HG02970 (cell line): ENCODE measurements at regions not wholly inside any gene's neighbourhood (a gene's known extent, or its start where the extent isn't known, plus 50 kb on each side); places are given as distances from the start of the nearest gene placed in this dataset.
"Not testable (repeated sequence)": the region's sequence is repeated elsewhere in the genome, so short reads cannot be mapped to it uniquely, and the experiment has no call there.

Source experiments
- ATAC-seq: cut with Tn5 transposase; IDR thresholded peaks from one replicate; pipeline ENCODE4 v1.9.1; 2021; ENCODE audit warnings: mild to moderate bottlenecking, moderate library complexity, moderate number of reproducible peaks; ENCODE audit not compliant: unreplicated experiment, low FRiP score

DNA sequence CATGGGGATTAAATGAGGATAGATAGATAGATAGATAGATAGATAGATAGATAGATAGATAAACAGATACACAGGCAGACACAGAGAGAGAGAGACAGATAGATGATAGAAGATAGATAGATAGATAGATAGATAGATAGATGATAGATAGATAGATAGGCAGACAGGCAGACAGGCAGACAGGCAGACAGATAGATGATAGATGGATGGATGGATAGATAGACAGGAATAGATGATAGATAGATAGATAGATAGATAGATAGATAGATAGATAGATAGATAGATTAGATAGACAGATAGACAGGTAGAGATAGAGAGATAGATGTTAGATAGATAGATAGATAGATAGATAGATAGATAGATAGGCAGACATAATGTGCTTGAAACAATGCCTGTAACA, 137.3 kb downstream of the MED10 start:
- not testable (repeated sequence) for ATAC-seq

DNA sequence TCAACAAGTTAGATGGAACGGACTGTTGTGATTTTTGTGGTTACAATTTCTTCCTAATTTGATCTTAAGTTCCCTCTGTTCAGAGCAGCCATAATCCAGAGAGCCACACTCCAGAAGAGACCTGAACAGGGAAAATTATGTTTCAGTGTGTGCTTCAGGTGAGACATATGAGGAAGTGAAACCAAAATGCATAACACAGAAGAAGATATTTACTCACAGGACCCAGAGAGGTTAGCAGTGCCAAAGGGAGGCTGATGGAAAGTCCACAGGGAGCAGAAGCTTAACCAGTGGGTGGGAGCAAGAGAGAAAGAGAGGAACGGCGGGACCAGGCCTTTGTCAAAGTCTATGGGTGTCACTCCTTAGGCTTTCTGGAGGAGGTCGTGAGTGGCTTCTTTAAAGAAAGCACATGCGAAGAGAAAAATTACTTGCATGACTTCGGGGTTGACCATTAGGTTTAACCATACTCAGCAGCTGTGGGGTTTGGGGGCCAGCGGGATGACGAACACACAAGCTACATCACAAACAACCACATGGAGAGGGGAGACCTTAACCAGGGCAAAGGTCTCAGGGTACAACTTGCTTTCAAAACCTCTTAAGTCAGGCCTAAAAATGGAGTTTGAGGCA, 141.4 kb downstream of the MED10 start:
- no peak for ATAC-seq

DNA sequence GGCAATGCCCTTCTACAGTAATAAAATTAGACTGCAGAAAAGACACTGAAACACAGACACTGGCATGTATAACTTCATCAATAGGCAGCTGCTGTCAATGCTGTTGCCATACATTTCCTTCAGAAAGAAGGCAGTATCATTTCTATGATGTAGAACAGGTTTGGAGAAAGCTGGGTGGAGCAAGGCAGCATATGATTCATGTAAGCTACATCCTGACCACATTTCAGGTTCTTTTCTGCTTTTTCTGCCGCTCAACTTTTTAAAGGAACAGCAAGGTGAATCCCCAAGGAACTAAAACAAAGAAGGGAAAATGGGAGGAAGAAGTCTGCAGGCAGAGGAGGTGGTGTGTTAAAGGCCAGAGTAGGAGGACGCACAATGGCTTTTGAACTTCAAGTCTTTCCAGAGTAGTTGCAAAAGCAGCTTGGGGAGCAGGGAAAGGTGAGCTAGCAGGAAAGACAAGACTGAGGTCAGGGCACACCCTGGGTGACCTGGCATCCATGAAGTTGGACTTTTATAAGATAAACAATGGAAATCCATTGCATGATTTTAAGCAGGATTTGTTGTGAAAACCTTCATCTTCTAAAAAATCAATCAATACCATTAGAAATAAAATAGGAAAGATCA, 142.1 kb downstream of the MED10 start:
- no peak for ATAC-seq

DNA sequence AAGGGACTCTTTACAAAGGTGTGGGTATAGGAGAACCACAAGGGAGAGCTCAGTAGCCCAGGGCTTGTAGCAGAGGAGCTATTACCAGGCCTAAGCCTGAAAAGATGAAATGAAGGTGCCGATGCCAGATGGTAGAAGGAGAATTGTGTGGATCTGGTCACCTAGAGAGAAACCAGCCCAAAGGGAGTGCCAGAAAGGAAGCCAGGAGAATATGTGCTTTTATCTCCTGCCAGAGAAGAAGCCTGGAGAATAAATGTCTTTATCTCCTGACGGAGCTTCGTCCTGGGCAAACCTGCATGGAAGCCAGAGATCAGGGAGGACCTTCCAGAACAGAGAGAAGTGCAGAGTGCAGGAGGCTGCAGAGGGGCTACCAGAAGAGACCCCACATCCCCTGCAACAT, 142.6 kb downstream of the MED10 start:
- ATAC-seq, result no peak

DNA sequence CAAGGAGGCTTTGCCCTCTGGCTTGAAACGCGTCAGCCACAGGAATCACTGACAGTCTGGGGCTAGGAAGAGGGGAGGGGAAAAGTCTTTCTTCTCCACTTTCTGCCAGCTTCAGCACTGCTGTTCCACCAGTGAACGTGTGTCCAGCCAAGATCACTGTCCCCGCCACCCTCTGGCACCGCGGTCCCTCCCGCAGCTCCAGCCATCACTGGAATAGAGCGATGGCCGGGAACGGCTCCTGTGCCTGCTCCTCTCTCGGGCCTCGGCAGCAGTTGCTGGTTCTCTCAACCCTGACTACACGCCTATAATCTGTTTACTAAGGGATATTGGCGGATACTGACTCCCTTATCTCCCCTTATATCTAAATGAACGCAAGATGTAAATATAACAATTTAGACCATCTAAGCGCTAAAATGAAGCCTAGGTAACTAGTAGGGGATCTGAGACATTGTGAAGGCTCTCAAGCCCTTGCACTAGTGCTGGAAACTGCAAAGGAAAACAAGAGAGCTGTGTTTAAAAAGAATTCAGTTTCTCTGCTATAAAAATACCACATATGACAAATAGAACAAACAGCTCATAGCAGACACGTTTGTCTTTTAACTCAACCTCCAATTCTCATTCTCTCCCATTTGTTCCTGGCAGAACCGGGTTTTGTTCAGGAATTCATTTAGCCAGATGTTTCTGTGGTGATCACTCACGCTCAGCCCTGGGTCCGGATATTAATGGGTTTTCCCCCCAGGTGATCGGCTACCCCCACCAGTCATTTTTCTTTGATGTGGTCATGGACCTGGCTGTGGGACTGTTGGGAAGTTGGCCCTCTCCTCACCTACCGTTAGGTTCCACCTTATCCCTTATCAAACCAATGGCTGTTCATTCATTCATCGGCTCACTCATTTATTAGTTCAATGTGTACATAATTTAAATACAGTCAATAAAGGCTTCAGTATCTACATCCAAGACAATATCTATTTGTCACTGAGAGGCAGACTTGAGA, 149.8 kb downstream of the MED10 start:
- no peak for ATAC-seq

DNA sequence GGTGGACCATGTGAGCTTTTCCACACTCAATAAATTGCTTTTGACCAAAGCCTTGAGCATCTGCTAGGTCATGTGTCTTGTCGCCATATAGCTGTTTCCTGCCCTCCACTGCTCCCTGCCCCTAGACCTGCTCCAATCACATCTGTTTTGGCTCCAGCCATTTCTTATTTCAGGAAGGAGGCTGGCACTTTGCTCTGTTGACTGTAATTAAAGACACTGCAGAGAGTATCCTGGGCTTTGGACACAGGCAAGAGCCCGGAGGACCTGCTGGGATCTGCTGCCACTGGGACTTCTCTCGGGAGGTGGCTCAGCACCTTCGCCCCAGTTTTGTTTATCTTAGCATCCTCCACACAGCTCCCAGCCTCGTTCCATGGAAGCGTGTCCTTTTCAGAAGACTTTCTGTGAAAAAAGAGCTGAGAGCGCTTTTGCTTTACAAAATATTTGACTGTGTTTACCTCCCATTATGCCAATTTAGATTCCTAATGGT, 153.2 kb downstream of the MED10 start:
- no peak for ATAC-seq

DNA sequence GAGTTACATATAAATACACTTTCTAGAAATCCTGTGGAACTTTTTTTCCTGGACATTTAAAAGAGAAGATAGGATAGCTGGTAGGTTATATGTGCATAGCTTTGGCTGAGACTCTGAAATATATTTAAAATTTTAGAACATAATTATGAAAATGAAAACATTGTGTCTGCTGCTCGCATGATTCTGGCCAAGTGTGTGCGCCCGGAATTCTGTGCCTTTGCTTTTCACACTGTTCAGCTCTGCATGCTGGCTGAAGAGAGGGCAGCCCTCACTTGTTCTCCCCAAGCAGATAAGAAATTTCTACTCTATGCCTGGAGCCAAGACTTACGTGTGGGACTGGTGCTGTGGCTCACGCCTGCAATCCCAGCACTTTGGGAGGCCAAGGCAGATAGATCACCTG, 153.9 kb downstream of the MED10 start:
- ATAC-seq, result no peak

DNA sequence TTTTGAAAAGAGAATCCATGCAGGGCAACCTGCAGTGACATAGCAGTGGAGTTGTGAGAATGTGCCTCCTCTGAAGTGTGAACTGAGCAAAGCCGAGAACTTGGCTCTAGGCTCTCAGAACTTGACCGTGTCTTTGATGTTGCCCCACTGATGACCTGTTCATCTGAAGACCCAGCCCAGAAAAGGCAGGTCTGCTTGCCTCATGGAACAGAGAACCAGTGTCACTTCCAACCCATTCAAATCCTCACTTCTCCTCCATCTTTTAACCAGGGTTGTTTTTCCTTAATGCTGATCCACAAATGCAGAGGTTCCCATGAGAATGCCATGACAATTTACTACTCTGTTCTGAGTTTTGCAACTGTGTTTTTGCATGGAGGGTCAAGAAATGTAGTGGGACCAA, 155.4 kb downstream of the MED10 start:
- ATAC-seq, result no peak

DNA sequence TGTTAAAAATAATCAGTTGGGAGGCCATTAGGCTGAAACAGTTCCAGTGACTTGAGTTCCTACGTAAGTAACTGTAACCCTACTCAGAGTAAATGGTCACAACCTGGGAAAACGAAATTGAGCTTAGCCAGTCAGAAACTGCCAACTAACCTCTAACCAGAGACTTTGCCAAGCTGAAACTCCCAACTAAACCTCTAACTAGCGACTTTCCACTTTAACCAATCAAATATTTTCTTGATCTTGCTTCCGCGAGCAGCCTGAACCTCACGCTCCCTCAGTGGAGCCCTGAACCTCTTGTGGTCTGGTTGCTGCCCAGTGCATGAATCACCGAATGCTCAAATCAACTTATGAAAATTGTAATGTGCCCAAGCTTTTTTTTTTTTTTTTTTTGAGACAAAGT, 156.2 kb downstream of the MED10 start:
- no peak for ATAC-seq

DNA sequence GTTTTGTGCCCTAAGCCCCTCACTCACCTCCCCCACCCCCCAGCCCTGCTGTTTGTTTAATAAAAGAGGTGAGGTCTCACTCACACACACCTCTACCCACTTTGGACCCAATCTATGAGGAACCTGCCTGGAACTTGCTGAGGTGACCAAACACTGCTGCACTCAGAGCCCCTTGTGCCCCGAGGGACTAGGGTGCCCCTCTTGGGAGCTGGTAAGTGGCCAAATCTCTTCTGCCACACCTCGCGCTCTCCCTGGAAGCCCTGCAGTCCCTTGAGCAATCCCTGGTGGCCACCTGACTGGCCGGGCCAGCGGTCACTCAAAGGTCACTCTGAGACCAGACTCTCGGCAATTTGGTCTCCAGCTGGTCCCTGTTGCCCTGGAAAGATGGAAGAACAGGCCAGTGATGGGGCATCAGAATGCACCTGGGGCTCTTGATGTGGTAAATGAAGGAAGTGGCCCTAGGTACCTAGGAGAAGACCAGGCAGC, 157.2 kb downstream of the MED10 start:
- ATAC-seq, result no peak

DNA sequence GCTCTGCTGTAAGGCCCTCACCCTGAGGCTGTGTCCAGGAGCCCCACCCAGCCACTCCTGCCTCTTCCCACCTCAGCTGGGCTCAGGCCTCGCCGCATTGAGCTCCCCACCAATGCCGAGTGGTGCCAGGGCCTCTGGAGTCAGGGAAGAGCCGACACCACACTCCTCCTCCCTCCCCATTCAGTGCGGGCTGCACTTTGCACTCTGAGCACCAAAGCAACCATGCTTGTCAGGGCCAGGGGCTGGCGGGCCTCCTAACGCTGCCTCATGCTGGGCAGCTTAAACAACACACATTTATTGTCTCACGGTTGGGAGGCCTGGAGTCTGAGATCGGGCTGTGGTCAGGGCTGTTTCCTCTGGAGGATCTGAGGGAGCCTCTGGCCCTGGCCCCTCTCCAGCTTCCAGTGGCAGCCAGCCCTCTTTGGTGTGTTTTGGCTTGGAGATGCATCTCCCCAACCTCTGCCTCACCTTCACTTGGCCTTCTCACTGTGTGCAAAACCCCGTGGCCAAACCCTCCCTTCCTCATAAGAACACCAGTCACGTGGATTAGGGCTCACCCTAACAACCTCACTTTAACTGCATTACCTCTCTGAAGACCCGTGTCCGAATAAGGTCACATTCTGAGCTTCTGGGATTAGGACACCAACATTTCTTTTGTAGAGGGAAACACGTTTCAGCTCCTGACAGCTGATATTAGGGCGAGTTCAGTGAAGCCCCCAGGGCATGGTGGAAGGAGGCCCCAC, 157.8 kb downstream of the MED10 start:
- no peak for ATAC-seq

DNA sequence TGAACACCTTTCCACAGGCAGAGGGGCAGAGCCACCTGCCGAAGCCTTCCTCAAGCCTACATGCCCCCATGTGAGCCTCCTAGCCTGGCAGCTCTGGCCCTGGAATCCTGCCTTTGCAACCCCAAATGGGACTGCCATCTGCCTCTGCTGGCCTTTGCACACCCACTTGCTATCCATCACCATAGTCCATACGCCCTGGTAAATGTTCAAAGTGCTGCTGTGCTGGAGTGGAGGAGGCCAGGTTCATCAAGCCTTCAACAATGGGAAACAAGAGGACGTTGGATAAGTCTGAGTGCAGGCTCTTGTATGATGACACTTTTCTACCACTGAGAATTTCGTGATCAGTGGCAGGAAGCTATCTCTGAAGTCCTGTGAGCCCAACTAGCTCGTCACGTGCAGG, 159.8 kb downstream of the MED10 start:
- ATAC-seq, result no peak

DNA sequence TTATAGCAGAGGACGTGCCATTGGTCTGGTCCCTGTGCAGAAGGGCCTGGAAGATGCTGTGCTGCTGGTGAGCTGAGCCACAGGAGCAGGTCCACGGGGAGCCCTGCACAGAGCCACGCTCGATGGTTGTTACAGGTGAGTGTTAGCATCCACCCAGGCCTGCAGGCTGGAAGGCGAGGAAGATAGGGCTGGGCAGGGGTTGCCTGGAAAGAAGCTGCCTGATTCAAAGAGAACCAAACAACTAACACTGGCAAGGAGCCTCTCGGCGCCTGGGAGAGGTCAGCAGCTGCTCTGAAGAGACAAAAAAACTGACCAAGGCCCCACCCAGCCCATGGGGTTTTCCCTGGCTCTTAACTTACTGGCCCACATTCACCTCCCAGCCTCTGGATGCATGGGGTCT, 160.2 kb downstream of the MED10 start:
- no peak for ATAC-seq

DNA sequence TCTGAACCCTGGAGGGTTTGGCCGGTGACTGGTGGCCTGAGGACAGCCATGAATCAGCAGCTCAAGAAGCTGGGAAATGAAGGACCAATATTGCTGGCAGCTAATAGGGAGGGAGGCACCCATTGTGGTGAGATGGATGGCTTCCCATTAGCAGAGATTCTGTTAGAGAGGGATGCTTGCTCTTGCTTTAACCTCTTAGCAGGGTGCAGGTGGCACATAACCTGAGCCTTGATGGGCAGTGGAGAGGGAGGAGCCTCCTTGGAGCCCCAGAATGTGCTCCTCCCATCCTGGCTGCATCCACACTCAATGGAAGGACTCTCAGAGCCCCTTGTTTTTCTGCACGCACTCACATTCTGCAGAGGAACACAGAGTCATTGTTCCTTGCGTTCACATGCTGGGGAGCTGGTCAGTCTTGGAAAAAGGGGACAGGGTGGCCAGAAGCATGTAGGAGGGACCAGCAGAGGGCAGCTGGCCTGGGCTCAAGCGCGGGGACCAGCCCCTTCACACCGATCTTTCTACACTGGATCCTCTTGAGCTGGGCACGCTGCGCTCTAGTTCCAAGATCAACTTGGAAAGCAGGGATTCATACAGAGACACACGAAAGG, 161.8 kb downstream of the MED10 start:
- ATAC-seq, result no peak

DNA sequence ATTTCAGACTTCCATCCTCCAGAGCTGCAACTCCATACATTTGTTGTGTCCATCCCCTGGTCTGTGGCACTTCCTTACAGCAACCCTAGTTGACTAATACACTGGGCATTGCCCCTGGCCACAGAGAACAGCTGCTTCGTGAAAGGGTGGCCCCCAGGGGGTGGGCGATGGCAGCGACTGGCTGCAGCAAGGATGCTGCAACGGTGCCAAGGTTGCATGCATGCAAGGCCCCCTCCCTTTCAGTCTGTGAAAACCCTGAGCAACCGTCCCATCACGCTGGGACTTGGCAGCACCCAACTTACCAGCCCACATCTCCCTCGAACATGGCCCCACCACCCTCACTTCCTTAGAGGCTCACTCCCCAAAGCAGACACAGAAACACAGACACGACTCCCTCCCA, 162.5 kb downstream of the MED10 start:
- ATAC-seq, result no peak

DNA sequence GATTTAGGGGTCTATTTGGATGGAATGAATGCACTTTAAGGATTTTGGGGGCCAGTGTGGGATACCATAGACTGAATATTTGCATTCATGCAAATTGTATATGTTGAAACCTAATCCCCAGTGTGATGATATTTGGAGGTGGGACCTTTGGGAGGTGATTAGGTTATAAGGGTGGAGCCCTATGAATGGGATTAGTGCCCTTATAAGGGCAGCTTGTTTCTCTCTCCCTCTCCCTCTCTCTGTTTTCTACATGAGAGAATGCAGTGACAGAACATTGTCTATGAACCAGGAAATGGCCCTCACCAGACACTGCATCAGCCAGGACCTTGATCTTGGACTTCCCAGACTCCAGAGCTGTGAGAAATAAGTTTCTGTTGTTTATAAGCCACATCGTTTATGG, 166.1 kb downstream of the MED10 start:
- no peak for ATAC-seq

DNA sequence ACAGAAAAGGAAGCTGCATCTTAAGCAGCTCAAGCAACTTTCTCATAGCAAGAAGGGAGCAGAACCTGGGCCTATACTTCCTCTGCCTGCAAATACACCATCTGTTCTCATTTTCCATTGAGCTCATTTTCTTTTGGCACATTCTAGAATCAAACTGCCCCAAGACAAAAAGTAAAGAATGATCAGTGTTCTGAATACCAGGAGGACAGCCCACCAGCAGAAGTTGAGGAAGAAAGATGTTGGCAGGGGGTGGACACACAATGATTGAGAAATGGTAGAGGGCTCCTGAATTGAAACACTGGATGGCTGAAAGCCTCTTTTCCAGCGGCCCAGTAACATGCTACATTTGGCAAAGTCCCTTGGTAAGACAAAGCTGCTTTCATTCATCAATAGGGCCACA, 171.8 kb downstream of the MED10 start:
- ATAC-seq, result no peak

DNA sequence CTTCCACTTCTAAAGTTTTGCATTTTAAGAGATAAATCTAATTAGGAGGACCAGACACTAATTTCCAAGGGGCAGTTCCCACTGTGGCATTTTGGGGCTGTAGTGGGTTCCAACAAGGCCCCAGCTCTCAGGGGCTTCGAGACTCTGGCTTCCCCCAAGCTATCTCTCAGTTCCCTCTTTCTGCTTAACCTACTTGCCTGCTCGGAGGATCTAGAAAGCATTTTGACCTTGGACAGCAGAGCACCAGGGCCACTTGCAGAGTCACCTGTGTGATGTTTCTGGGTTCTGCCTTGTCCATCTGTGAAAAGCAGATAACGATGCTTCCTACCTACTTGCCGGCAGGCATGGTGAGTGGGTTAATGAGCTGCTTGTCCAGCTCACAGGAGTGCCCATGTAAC, 175.4 kb downstream of the MED10 start:
- ATAC-seq, result no peak

DNA sequence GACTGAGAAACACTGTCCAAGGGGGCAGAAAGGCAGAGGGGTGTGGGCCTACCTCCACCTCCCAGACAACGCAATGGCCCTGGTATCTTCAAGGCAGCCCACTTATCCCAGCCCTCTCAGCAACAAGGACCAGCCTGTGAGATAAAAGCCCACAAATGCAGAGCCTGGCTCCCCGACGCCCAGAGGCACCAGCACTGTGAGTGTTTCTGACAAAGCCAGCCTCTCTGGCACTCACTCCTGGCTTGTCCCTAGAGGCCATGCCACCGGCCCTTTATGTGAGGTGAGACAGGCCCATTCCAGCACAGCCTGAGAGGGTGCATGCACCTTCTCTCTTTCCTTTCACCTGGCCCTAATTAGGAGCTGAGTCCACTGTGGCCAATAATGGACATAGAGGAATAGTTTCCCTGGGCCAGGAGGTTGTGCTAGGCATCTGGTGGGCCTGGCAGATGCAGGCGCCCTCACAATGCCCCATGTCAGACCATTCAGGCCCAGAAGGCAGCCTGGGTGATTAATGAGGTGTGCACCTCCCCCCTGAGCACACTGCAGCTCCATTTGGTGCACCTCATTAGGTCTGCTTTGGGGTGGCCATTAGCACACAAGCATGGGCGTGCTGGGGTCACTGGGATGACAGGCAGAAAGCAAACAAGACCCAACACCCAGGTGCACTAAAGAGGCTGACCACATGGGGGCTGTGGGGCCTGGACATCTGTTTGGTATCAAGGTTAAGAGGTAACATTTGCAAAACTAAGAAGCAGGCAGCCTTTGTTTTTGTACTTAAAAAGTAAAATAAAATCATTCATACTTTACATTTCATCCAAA, 176.0 kb downstream of the MED10 start:
- no peak for ATAC-seq
